ENCODE measurements at regions not wholly inside any gene's neighbourhood (a gene's known extent, or its start where the extent isn't known, plus 50 kb on each side); places are given as distances from the start of the nearest gene placed in this dataset.

DNA sequence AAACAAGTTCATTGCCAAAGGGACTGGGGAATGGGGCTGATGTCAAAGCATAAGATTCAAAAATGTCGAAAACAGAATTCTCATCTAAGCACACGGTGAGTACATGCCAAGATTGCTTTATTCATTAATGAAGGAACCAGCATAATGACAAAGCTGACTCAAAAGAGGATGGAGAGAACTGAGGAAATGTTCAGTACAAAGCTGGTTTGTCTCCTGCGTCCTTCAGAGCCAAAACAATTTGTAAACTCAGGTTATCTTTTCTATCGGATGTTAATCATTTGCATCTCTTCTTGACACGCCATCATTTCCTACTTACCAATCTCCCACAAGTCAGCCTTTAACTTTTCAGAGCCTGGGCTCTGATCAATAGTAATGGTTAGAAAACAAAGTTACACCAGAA lies 195.6 kb upstream of the PMEPA1 start:
- TF ChIP-seq POLR2AphosphoS5 (IDR thresholded peaks at IDR 0.05): no peak
- TF ChIP-seq CTCF (IDR thresholded peaks at IDR 0.05): no peak
- TF ChIP-seq POLR2A (IDR thresholded peaks at IDR 0.05): no peak
- TF ChIP-seq EP300 (IDR thresholded peaks at IDR 0.05): no peak
